ENCODE measurements at regions not wholly inside any gene's neighbourhood (a gene's known extent, or its start where the extent isn't known, plus 50 kb on each side); places are given as distances from the start of the nearest gene placed in this dataset.
"Not testable (repeated sequence)": the region's sequence is repeated elsewhere in the genome, so short reads cannot be mapped to it uniquely, and the experiment has no call there.

DNA sequence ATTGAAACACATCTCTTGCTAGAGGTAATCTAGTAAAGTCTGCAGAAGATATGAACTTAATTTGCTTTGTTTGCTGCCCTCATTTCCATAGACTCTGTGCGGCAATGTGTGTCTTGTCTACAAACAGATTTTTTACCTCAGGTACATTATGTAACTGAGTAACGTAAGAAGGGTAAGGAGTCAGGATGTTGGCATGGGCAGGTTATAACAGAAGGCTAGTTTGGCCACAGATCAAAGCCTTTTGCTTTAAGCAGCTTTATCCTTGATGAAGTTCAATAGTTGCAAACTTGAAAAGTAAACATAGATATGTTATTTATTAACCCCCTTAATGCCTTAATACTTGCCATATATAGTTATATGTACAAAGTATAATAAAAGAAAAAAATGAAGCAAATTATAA is 391.6 kb upstream of the FKBP1C start:
- Histone ChIP-seq H3K9ac (ENCODE audit: low read depth, low read length) (no peak overlapping the region), H3K36me3 (ENCODE audit: insufficient read depth, low read depth, low read length) (no peaks in the 10 kb centered on the region), H3K4me1 (ENCODE audit: insufficient read depth, low read length) (peaks cover 17% of the 10 kb centered on the region), H3K27ac (ENCODE audit: low read length) (no peak overlapping the region), H3K9me3 (ENCODE audit: insufficient read depth, low read depth, low read length) (peaks cover 17% of the 10 kb centered on the region), H3K27me3 (ENCODE audit: insufficient read depth, low read length) (no peaks in the 10 kb centered on the region), H3K4me3 (ENCODE audit: low read length) (no peak overlapping the region)

DNA sequence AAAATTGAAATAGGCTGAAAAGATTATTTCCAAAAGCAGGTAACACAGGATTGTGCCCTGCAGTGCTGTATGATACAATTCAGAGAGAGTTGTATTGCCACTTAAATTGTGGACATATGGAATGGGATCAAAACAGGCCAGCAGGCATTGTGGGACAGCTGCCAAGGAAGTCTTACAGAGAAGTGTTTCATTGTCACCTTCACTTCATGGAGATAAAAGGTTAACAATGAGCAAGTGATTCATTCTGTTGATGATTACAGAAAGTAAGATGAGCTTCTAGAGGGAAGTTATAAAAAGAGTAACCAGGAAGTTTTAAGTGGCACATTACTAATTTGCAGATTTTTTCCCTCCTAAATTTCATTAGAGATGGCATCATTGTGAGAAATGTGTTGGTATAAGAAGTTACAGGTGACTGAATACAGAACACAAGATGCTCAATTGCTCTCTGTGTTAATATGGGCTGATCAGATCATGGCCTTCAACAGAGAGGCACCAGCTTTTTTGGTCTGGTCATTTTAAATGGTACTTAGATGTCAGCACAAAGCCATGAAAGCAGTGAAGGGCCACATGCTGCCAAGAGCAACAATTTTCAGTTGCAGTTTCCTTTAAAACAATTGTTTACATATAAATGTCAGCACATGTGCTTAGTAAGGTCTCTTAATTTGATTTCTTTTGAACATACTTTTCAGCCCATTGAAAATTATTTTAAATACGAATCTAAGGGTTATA is 402.5 kb upstream of the FKBP1C start:
- H3K4me1 ChIP-seq (ENCODE audit: insufficient read depth, low read length), result peaks cover 9% of the 10 kb centered on the region; the same call in 1 of the 2 replicates
- H3K9ac ChIP-seq (ENCODE audit: low read depth, low read length), result no peak overlapping the region
- H3K4me3 ChIP-seq (ENCODE audit: low read length), result no peak overlapping the region
- H3K36me3 ChIP-seq (ENCODE audit: insufficient read depth, low read depth, low read length), result no peaks in the 10 kb centered on the region
- no peaks in the 10 kb centered on the region for H3K9me3 ChIP-seq (ENCODE audit: insufficient read depth, low read depth, low read length)
- H3K27me3 ChIP-seq (ENCODE audit: insufficient read depth, low read length), result no peaks in the 10 kb centered on the region
- H3K27ac ChIP-seq (ENCODE audit: low read length), result no peak overlapping the region

- Histone ChIP-seq H3K9me3 (ENCODE audit: insufficient read depth, low read depth, low read length) (no peaks in the 10 kb centered on the region), H3K36me3 (ENCODE audit: insufficient read depth, low read depth, low read length) (no peaks in the 10 kb centered on the region)
Measured at GRCh38 chr6:62805431-62805830, 405.8 kb upstream of the FKBP1C start.

DNA sequence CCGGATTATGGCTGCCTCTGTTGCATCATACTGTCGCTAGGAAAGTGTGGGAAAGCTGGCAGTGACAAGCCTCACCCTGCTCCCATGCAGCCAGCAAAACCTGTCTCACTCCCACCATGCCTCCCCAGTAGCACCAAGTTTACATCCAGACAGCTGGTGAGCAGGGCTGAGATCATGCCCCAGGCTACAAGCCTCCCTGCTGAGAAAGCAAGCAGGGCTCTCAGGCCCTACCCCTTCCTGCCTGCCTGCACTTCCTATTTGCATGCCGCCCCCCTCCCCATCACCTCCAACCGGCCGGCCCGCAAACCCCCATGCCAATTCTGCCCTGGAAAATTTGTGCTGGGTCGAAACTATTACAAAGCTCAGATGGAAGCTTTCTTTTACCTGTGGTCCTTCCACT is 408.2 kb upstream of the FKBP1C start:
- Histone ChIP-seq H3K9me3 (ENCODE audit: insufficient read depth, low read depth, low read length) (no peaks in the 10 kb centered on the region; the same call in 1 of the 2 replicates), H3K9ac (ENCODE audit: low read depth, low read length) (no peak overlapping the region)

More at GRCh38 chr6:62805431-62805830, 405.8 kb upstream of the FKBP1C start:
- no peaks in the 10 kb centered on the region for H3K27me3 ChIP-seq (ENCODE audit: insufficient read depth, low read length)
- H3K4me3 ChIP-seq (ENCODE audit: low read length), result no peak overlapping the region
- H3K27ac ChIP-seq (ENCODE audit: low read length), result no peak overlapping the region
- no peak overlapping the region for H3K9ac ChIP-seq (ENCODE audit: low read depth, low read length)
- H3K4me1 ChIP-seq (ENCODE audit: insufficient read depth, low read length), result peaks cover 2% of the 10 kb centered on the region; the same call in 1 of the 2 replicates

DNA sequence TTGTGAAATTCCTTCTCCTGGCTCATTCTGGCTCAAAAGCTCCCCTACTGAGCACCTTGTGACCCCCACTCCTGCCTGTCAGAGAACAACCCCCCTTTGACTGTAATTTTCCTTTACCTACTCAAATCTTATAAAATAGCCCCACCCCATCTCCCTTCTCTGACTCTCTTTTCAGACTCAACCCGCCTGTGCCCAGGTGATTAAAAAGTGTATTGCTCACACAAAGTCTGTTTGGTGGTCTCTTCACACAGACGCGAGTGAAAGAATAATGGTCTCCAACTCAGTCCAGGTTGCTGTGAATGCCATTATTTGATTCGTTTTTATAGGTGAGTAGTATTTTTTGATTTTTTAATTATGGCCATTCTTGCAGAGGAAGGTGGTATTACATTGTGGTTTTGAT is 414.1 kb upstream of the FKBP1C start:
- H3K9ac ChIP-seq (ENCODE audit: low read depth, low read length), result no peak overlapping the region

More for the DNA sequence above, 408.2 kb upstream of the FKBP1C start:
- H3K27ac ChIP-seq (ENCODE audit: low read length), result no peak overlapping the region
- no peaks in the 10 kb centered on the region for H3K36me3 ChIP-seq (ENCODE audit: insufficient read depth, low read depth, low read length)
- no peaks in the 10 kb centered on the region for H3K4me1 ChIP-seq (ENCODE audit: insufficient read depth, low read length)
- H3K27me3 ChIP-seq (ENCODE audit: insufficient read depth, low read length), result no peaks in the 10 kb centered on the region
- H3K4me3 ChIP-seq (ENCODE audit: low read length), result no peak overlapping the region

DNA sequence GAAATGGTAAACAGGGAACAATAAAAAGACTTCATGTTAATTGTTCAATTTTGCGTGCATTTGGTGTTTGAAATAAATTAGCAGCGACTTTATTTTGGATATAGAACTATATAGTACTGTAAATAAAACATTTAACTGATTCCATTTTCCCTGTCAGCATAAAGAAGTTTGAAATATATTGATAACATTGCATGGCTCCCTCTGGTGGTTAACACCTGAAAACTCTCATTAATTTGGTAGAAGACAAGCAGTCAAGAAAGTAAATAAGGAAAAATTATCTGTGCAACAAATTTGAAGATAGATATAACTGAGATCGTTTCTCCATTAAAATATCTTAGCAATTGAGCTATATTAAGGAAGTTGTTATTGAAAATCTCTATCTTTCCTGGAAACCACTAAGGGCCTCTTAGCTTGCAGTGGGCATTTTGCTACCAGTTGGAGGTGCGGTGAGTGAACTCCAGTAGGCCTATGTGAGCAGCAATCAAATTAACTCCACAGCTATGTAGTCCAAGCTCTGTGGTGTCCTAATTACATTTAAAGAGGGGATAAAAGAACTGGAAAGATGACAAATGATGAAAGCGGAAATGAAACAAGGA is 435.7 kb upstream of the FKBP1C start:
- Histone ChIP-seq H3K4me3 (ENCODE audit: low read length) (no peak overlapping the region), H3K4me1 (ENCODE audit: insufficient read depth, low read length) (no peaks in the 10 kb centered on the region), H3K9me3 (ENCODE audit: insufficient read depth, low read depth, low read length) (no peaks in the 10 kb centered on the region), H3K27me3 (ENCODE audit: insufficient read depth, low read length) (no peaks in the 10 kb centered on the region), H3K27ac (ENCODE audit: low read length) (no peak overlapping the region), H3K9ac (ENCODE audit: low read depth, low read length) (no peak overlapping the region), H3K36me3 (ENCODE audit: insufficient read depth, low read depth, low read length) (no peaks in the 10 kb centered on the region)

More for the DNA sequence above, 414.1 kb upstream of the FKBP1C start:
- Histone ChIP-seq H3K36me3 (ENCODE audit: insufficient read depth, low read depth, low read length) (no peaks in the 10 kb centered on the region), H3K4me1 (ENCODE audit: insufficient read depth, low read length) (no peaks in the 10 kb centered on the region), H3K27me3 (ENCODE audit: insufficient read depth, low read length) (no peaks in the 10 kb centered on the region), H3K4me3 (ENCODE audit: low read length) (no peak overlapping the region), H3K9me3 (ENCODE audit: insufficient read depth, low read depth, low read length) (no peaks in the 10 kb centered on the region; the same call in 1 of the 2 replicates), H3K27ac (ENCODE audit: low read length) (no peak overlapping the region)

- H3K4me1 ChIP-seq (ENCODE audit: insufficient read depth, low read length); H3K9me3 ChIP-seq (ENCODE audit: insufficient read depth, low read depth, low read length); H3K36me3 ChIP-seq (ENCODE audit: insufficient read depth, low read depth, low read length); H3K9ac ChIP-seq (ENCODE audit: low read depth, low read length); H3K4me3 ChIP-seq (ENCODE audit: low read length); H3K27me3 ChIP-seq (ENCODE audit: insufficient read depth, low read length); H3K27ac ChIP-seq (ENCODE audit: low read length): not testable (repeated sequence)
Measured at GRCh38 chr6:62766174-62766573, 445.1 kb upstream of the FKBP1C start.

- H3K27ac ChIP-seq (ENCODE audit: low read length), result no peak overlapping the region
- peaks cover 4% of the 10 kb centered on the region; the same call in 1 of the 2 replicates for H3K4me1 ChIP-seq (ENCODE audit: insufficient read depth, low read length)
- H3K4me3 ChIP-seq (ENCODE audit: low read length), result no peak overlapping the region
- no peaks in the 10 kb centered on the region for H3K27me3 ChIP-seq (ENCODE audit: insufficient read depth, low read length)
- no peaks in the 10 kb centered on the region for H3K36me3 ChIP-seq (ENCODE audit: insufficient read depth, low read depth, low read length)
- H3K9me3 ChIP-seq (ENCODE audit: insufficient read depth, low read depth, low read length), result no peaks in the 10 kb centered on the region; the same call in 1 of the 2 replicates
- no peak overlapping the region for H3K9ac ChIP-seq (ENCODE audit: low read depth, low read length)
Measured at GRCh38 chr6:62764841-62765240, 446.4 kb upstream of the FKBP1C start.

GRCh38 chr6:62763125-62763912 is 447.9 kb upstream of the FKBP1C start:
- H3K27me3 ChIP-seq (ENCODE audit: insufficient read depth, low read length), result no peaks in the 10 kb centered on the region
- peaks cover 4% of the 10 kb centered on the region; the same call in 1 of the 2 replicates for H3K4me1 ChIP-seq (ENCODE audit: insufficient read depth, low read length)
- no peak overlapping the region for H3K4me3 ChIP-seq (ENCODE audit: low read length)

DNA sequence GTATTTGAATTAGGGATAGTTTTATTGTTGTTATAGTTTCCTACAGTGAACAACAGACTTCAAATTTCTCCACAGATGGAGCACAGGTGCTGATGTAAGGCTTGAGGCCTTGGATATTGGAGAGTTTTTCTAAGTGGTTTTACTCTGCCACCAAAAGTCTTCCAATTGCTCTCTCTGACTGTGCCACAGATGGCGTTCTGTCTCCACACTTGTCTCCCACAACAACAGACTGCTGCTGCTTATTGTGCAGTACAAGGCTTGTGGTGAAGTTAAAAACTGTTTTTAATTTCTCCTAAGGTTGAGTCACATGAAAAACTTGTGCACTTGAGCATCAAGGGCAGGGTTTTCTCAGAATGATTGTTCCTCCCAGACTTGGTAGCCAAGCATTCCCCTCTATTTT is 460.9 kb upstream of the KHDRBS2 start:
- Histone ChIP-seq H3K4me1 (ENCODE audit: insufficient read depth, low read length) (no peaks in the 10 kb centered on the region), H3K9me3 (ENCODE audit: insufficient read depth, low read depth, low read length) (no peaks in the 10 kb centered on the region), H3K9ac (ENCODE audit: low read depth, low read length) (no peak overlapping the region), H3K27ac (ENCODE audit: low read length) (no peak overlapping the region), H3K27me3 (ENCODE audit: insufficient read depth, low read length) (no peaks in the 10 kb centered on the region), H3K4me3 (ENCODE audit: low read length) (no peak overlapping the region), H3K36me3 (ENCODE audit: insufficient read depth, low read depth, low read length) (no peaks in the 10 kb centered on the region)

More at GRCh38 chr6:62763125-62763912, 447.9 kb upstream of the FKBP1C start:
- no peak overlapping the region for H3K27ac ChIP-seq (ENCODE audit: low read length)
- H3K9ac ChIP-seq (ENCODE audit: low read depth, low read length), result no peak overlapping the region
- no peaks in the 10 kb centered on the region for H3K9me3 ChIP-seq (ENCODE audit: insufficient read depth, low read depth, low read length)
- no peaks in the 10 kb centered on the region for H3K36me3 ChIP-seq (ENCODE audit: insufficient read depth, low read depth, low read length)

- Histone ChIP-seq H3K27me3 (ENCODE audit: insufficient read depth, low read length) (no peaks in the 10 kb centered on the region), H3K4me1 (ENCODE audit: insufficient read depth, low read length) (peaks cover 2% of the 10 kb centered on the region; the same call in 1 of the 2 replicates), H3K9ac (ENCODE audit: low read depth, low read length) (no peak overlapping the region), H3K27ac (ENCODE audit: low read length) (no peak overlapping the region), H3K4me3 (ENCODE audit: low read length) (no peak overlapping the region), H3K36me3 (ENCODE audit: insufficient read depth, low read depth, low read length) (no peaks in the 10 kb centered on the region), H3K9me3 (ENCODE audit: insufficient read depth, low read depth, low read length) (no peaks in the 10 kb centered on the region)
Measured at GRCh38 chr6:62746161-62746560, 460.1 kb upstream of the KHDRBS2 start.

All from iPS-20b (cell line).